HEK293 (cell line): ENCODE measurements at regions not wholly inside any gene's neighbourhood (a gene's known extent, or its start where the extent isn't known, plus 50 kb on each side); places are given as distances from the start of the nearest gene placed in this dataset.

ENCODE experiments used
- CTCF ChIA-PET: fragments of 350-600 bp; formaldehyde crosslinking; extraction: SDS; loops from one replicate; lab custom pipeline; 2021; ENCODE audit warnings: antibody characterized with exemption; lab: Yijun Ruan, JAX
- POLR2A ChIA-PET: fragments of 300-600 bp; formaldehyde crosslinking; extraction: SDS; loops from one replicate; lab custom pipeline; 2020; ENCODE audit warnings: antibody characterized with exemption, inconsistent platforms; lab: Yijun Ruan, JAX
- H3K27ac ChIP-seq: fragments of 200-500 bp; sonication (Bioruptor generic); 2 replicates; pipeline ENCODE4 v1.5.1; 2014; ENCODE audit warnings: low read depth, low read length, control low read depth, inconsistent platforms; ENCODE audit errors: extremely low read depth
- H3K36me3 ChIP-seq, 2 experiments: fragments of 200-500 bp in 1 of 2; sonication (Bioruptor generic) in 1 of 2; 1 replicate in 1 of 2; 2 replicates in 1 of 2; pipeline ENCODE4 v1.5.1; 2014 to 2017; ENCODE audit warnings: inconsistent platforms in 2 of 2, low read length in 2 of 2; ENCODE audit not compliant: control insufficient read depth in 2 of 2, insufficient read depth in 1 of 2
- H3K4me1 ChIP-seq: fragments of 200-500 bp; sonication (Bioruptor generic); 2 replicates; pipeline ENCODE4 v1.5.1; 2014; ENCODE audit warnings: mild to moderate bottlenecking, low read length, inconsistent platforms; ENCODE audit not compliant: control insufficient read depth, insufficient read depth
- H3K4me3 ChIP-seq: 2 replicates; pipeline ENCODE4 v1.5.1; 2011; ENCODE audit warnings: low read depth, mild to moderate bottlenecking, control low read depth, low read length, moderate library complexity
- H3K9me3 ChIP-seq: fragments of 200-500 bp; sonication (Bioruptor generic); 2 replicates; pipeline ENCODE4 v1.5.1; 2014; ENCODE audit warnings: low read depth, low read length, inconsistent platforms; ENCODE audit not compliant: control insufficient read depth, insufficient read depth
- GLIS1 ChIP-seq: fragments of 450-650 bp; formaldehyde crosslinking; IDR thresholded peaks from 2 replicates; pipeline ENCODE4 v1.5.1; 2016; ENCODE audit warnings: missing biosample characterization, missing genetic modification characterization
- HOXC10 ChIP-seq: sonication (generic); formaldehyde crosslinking; IDR thresholded peaks from 2 replicates; pipeline ENCODE4 v1.8.1; 2023; ENCODE audit warnings: mild to moderate bottlenecking, missing genetic modification reagents
- HOXD13 ChIP-seq: sonication (generic); formaldehyde crosslinking; IDR thresholded peaks from 2 replicates; pipeline ENCODE4 v1.8.0; 2022; ENCODE audit warnings: missing genetic modification reagents, borderline replicate concordance
- KLF7 ChIP-seq: fragments of 450-650 bp; formaldehyde crosslinking; IDR thresholded peaks from 2 replicates; pipeline ENCODE4 v1.5.1; 2016; ENCODE audit warnings: missing biosample characterization, missing genetic modification characterization, borderline replicate concordance
- KLF8 ChIP-seq: fragments of 450-650 bp; formaldehyde crosslinking; IDR thresholded peaks from 2 replicates; pipeline ENCODE4 v1.5.1; 2016; ENCODE audit warnings: missing biosample characterization, missing genetic modification characterization
- RBAK ChIP-seq: fragments of 450-650 bp; formaldehyde crosslinking; IDR thresholded peaks from 2 replicates; pipeline ENCODE4 v1.5.1; 2016; ENCODE audit warnings: missing biosample characterization, missing genetic modification characterization
- SP2 ChIP-seq: fragments of 450-650 bp; formaldehyde crosslinking; IDR thresholded peaks from 2 replicates; pipeline ENCODE4 v1.5.1; 2016; ENCODE audit warnings: missing biosample characterization, missing genetic modification characterization
- ZBTB17 ChIP-seq: fragments of 450-650 bp; formaldehyde crosslinking; IDR thresholded peaks from 2 replicates; pipeline ENCODE4 v1.5.1; 2016; ENCODE audit warnings: missing biosample characterization, missing genetic modification characterization
- ZFP41 ChIP-seq: fragments of 450-650 bp; formaldehyde crosslinking; IDR thresholded peaks from 2 replicates; pipeline ENCODE4 v1.5.1; 2016; ENCODE audit warnings: missing biosample characterization, missing genetic modification characterization, borderline replicate concordance
- ZNF155 ChIP-seq: fragments of 450-650 bp; formaldehyde crosslinking; IDR thresholded peaks from 2 replicates; pipeline ENCODE4 v1.5.1; 2016; ENCODE audit warnings: missing biosample characterization, missing genetic modification characterization
- ZNF157 ChIP-seq: fragments of 450-650 bp; formaldehyde crosslinking; IDR thresholded peaks from 2 replicates; pipeline ENCODE4 v1.5.1; 2016; ENCODE audit warnings: missing biosample characterization, missing genetic modification characterization
- ZNF2 ChIP-seq: fragments of 450-650 bp; formaldehyde crosslinking; IDR thresholded peaks from 2 replicates; pipeline ENCODE4 v1.5.1; 2016; ENCODE audit warnings: missing biosample characterization, missing genetic modification characterization
- ZNF544 ChIP-seq: fragments of 450-650 bp; formaldehyde crosslinking; IDR thresholded peaks from 2 replicates; pipeline ENCODE4 v1.5.0; 2017; ENCODE audit warnings: missing biosample characterization, missing genetic modification characterization
- ZNF623 ChIP-seq: fragments of 450-650 bp; formaldehyde crosslinking; IDR thresholded peaks from 2 replicates; pipeline ENCODE4 v1.5.1; 2016; ENCODE audit warnings: missing biosample characterization, missing genetic modification characterization
- ZNF624 ChIP-seq: fragments of 450-650 bp; formaldehyde crosslinking; IDR thresholded peaks from 2 replicates; pipeline ENCODE4 v1.5.1; 2017; ENCODE audit warnings: missing biosample characterization, missing genetic modification characterization
- ZNF701 ChIP-seq: fragments of 450-650 bp; formaldehyde crosslinking; IDR thresholded peaks from 2 replicates; pipeline ENCODE4 v1.5.1; 2016; ENCODE audit warnings: missing biosample characterization, missing genetic modification characterization
- ZNF704 ChIP-seq: fragments of 450-650 bp; formaldehyde crosslinking; IDR thresholded peaks from 2 replicates; pipeline ENCODE4 v1.5.1; 2016; ENCODE audit warnings: missing biosample characterization, missing genetic modification characterization
- ZNF768 ChIP-seq: fragments of 450-650 bp; formaldehyde crosslinking; IDR thresholded peaks from 2 replicates; pipeline ENCODE4 v1.5.1; 2018; ENCODE audit warnings: missing biosample characterization, mild to moderate bottlenecking, missing genetic modification characterization
- TF ChIP-seq, protein P1 (sequence below): fragments of 450-650 bp; formaldehyde crosslinking; IDR thresholded peaks from 2 replicates; pipeline ENCODE4 v1.5.1; 2016; ENCODE audit warnings: missing biosample characterization, missing genetic modification characterization
- TF ChIP-seq, protein P2 (sequence below): fragments of 450-650 bp; formaldehyde crosslinking; IDR thresholded peaks from 2 replicates; pipeline ENCODE4 v1.5.1; 2016; ENCODE audit warnings: missing biosample characterization, missing genetic modification characterization
- TF ChIP-seq, protein P3 (sequence below): sonication (generic); formaldehyde crosslinking; IDR thresholded peaks from 2 replicates; pipeline ENCODE4 v1.8.1; 2022; ENCODE audit warnings: mild to moderate bottlenecking, moderate library complexity, missing genetic modification reagents
- TF ChIP-seq, protein P4 (sequence below): fragments of 450-650 bp; formaldehyde crosslinking; IDR thresholded peaks from 2 replicates; pipeline ENCODE4 v1.5.1; 2017; ENCODE audit warnings: missing biosample characterization, missing genetic modification characterization

DNA sequence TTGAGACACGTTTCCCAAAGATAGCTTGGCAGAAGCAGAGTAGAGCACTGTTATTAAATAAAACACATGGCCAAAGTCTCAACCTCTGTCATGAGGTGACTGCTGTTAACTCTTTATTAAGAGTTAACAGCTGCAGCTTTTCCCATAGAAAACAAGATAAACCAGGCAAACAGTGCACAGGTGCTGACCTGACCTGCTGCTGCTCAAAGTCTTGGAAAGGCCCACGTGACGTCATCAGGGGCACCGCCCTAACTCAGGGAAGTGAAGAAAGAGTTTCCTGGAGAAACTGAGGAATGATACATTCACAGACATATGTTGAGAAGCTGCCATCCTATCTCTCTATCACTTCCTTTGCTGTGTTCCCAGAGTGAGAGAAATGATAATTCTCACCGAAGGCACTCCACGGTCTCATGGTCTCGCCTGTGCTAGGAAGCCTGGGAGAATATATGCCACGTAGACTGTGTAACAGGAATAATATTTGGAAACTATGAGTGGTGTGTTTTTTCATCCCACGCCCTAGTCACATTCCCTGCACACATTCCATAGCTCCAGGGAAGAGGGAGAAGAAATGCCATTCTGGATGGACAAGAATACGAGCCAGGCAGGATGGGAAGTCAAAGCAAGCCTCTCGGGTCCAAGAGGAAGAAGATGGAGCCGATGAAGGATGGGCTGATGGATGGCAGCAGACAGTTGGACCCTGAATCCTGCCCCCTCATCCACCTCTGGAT, 146.2 kb upstream of the NFE2L3 start:
- CTCF ChIA-PET, result interaction anchor here (0.6 kb wide), 1 partner anchor 312 kb away, joined by 3 read pairs; no protein-coding TSS in a partner anchor

GRCh38 chr7:26006426-26006825, 145.6 kb upstream of the NFE2L3 start:
- TF ChIP-seq GLIS1 (tag by site-specific recombination) (no peak), HOXC10 (no peak), SP2 (no peak), ZNF155 (tag by site-specific recombination) (no peak)
- no peak overlapping the region for H3K27ac ChIP-seq
- H3K36me3 ChIP-seq, result no peaks in the 10 kb centered on the region
- no peaks in the 10 kb centered on the region for H3K4me1 ChIP-seq
- no peak overlapping the region for H3K4me3 ChIP-seq
- H3K9me3 ChIP-seq, result no peaks in the 10 kb centered on the region
- ChIA-PET POLR2A (no interaction called here), CTCF (interaction anchor here (0.5 kb wide), 1 partner anchor 49 kb away, joined by 4 read pairs; no protein-coding TSS in a partner anchor)

More for the DNA sequence above, 146.2 kb upstream of the NFE2L3 start:
- H3K4me3 ChIP-seq, result no peak overlapping the region
- POLR2A ChIA-PET, result no interaction called here
- no peaks in the 10 kb centered on the region for H3K4me1 ChIP-seq
- no peaks in the 10 kb centered on the region for H3K36me3 ChIP-seq
- TF ChIP-seq, protein P1, sequence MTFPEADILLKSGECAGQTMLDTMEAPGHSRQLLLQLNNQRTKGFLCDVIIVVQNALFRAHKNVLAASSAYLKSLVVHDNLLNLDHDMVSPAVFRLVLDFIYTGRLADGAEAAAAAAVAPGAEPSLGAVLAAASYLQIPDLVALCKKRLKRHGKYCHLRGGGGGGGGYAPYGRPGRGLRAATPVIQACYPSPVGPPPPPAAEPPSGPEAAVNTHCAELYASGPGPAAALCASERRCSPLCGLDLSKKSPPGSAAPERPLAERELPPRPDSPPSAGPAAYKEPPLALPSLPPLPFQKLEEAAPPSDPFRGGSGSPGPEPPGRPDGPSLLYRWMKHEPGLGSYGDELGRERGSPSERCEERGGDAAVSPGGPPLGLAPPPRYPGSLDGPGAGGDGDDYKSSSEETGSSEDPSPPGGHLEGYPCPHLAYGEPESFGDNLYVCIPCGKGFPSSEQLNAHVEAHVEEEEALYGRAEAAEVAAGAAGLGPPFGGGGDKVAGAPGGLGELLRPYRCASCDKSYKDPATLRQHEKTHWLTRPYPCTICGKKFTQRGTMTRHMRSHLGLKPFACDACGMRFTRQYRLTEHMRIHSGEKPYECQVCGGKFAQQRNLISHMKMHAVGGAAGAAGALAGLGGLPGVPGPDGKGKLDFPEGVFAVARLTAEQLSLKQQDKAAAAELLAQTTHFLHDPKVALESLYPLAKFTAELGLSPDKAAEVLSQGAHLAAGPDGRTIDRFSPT (tag by site-specific recombination), result no peak
- no peak for TF ChIP-seq KLF7 (tag by site-specific recombination)
- H3K9me3 ChIP-seq, result no peaks in the 10 kb centered on the region
- H3K27ac ChIP-seq, result no peak overlapping the region

GRCh38 chr7:26007510-26007909, 144.5 kb upstream of the NFE2L3 start:
- H3K4me1 ChIP-seq, result no peaks in the 10 kb centered on the region
- H3K9me3 ChIP-seq, result no peaks in the 10 kb centered on the region
- H3K36me3 ChIP-seq, result no peaks in the 10 kb centered on the region
- ChIA-PET CTCF (no interaction called here), POLR2A (no interaction called here)
- H3K4me3 ChIP-seq, result no peak overlapping the region
- no peak overlapping the region for H3K27ac ChIP-seq
- TF ChIP-seq ZNF704 (no peak), ZBTB17 (tag by site-specific recombination) (no peak), HOXD13 (CRISPR knock-in tag) (no peak), ZNF623 (tag by site-specific recombination) (no peak), ZNF157 (tag by site-specific recombination) (no peak), ZNF768 (tag by site-specific recombination) (no peak), ZNF624 (tag by site-specific recombination) (no peak), ZNF701 (no peak), ZNF544 (tag by site-specific recombination) (no peak), ZNF2 (tag by site-specific recombination) (0 out of 2 replicates have a peak, but pooled peaks have one; percentile 50), RBAK (tag by site-specific recombination) (no peak), ZFP41 (tag by site-specific recombination) (no peak), HOXC10 (no peak), KLF8 (tag by site-specific recombination) (no peak)
- TF ChIP-seq, protein P2, sequence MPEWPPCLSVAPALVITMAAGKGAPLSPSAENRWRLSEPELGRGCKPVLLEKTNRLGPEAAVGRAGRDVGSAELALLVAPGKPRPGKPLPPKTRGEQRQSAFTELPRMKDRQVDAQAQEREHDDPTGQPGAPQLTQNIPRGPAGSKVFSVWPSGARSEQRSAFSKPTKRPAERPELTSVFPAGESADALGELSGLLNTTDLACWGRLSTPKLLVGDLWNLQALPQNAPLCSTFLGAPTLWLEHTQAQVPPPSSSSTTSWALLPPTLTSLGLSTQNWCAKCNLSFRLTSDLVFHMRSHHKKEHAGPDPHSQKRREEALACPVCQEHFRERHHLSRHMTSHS, result no peak
- TF ChIP-seq, protein P1 (tag by site-specific recombination), result no peak
- TF ChIP-seq, protein P3, sequence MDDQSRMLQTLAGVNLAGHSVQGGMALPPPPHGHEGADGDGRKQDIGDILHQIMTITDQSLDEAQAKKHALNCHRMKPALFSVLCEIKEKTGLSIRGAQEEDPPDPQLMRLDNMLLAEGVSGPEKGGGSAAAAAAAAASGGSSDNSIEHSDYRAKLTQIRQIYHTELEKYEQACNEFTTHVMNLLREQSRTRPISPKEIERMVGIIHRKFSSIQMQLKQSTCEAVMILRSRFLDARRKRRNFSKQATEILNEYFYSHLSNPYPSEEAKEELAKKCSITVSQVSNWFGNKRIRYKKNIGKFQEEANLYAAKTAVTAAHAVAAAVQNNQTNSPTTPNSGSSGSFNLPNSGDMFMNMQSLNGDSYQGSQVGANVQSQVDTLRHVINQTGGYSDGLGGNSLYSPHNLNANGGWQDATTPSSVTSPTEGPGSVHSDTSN (CRISPR knock-in tag), result no peak
- TF ChIP-seq, protein P4, sequence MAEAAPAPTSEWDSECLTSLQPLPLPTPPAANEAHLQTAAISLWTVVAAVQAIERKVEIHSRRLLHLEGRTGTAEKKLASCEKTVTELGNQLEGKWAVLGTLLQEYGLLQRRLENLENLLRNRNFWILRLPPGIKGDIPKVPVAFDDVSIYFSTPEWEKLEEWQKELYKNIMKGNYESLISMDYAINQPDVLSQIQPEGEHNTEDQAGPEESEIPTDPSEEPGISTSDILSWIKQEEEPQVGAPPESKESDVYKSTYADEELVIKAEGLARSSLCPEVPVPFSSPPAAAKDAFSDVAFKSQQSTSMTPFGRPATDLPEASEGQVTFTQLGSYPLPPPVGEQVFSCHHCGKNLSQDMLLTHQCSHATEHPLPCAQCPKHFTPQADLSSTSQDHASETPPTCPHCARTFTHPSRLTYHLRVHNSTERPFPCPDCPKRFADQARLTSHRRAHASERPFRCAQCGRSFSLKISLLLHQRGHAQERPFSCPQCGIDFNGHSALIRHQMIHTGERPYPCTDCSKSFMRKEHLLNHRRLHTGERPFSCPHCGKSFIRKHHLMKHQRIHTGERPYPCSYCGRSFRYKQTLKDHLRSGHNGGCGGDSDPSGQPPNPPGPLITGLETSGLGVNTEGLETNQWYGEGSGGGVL (tag by site-specific recombination), result peak; percentile 52; the same call in 1 of the 2 replicates
